Body of pancreas (tissue), 4 donors: ENCODE measurements at regions not wholly inside any gene's neighbourhood (a gene's known extent, or its start where the extent isn't known, plus 50 kb on each side); places are given as distances from the start of the nearest gene placed in this dataset.

Source experiments
- ATAC-seq: fragments of 150-250 bp; one replicate; pipeline ENCODE4 v1.9.1; 2016
- DNase-seq, 4 donors: peaks; one replicate each; pipeline ENCODE4 v3.0.0-alpha.2; 2019
- H3K27ac ChIP-seq, 4 donors: fragments of 200-600 bp; sonication (generic); 1 replicate in 3 of 4; 2 replicates in 1 of 4; pipeline versions ENCODE4 v1.5.1 to v1.6.1; 2016 to 2019; ENCODE audit warnings: mild to moderate bottlenecking in 1 of 4, mixed read lengths in 1 of 4, moderate library complexity in 1 of 4
- H3K27me3 ChIP-seq, 2 donors: fragments of 200-600 bp; sonication (generic); one replicate each; pipeline ENCODE4 v1.6.0; 2016; ENCODE audit warnings: mild to moderate bottlenecking in 1 of 2
- H3K36me3 ChIP-seq, 2 donors: fragments of 200-600 bp; sonication (generic); replicated peaks in 1 of 2; 2 replicates each; pipeline ENCODE4 v1.5.1; 2016; ENCODE audit warnings: low read depth in 2 of 2; ENCODE audit not compliant: insufficient read depth in 1 of 2
- H3K4me1 ChIP-seq: fragments of 200-600 bp; sonication (generic); one replicate; pipeline ENCODE4 v1.6.0; 2016
- H3K4me3 ChIP-seq, 2 donors: fragments of 200-600 bp; sonication (generic); 1 replicate in 1 of 2; 2 replicates in 1 of 2; pipeline ENCODE4 v1.5.1; 2016 to 2019
- H3K9me3 ChIP-seq, 3 donors: fragments of 200-600 bp; sonication (generic); 1 replicate in 2 of 3; 2 replicates in 1 of 3; pipeline ENCODE4 v1.5.1; 2016
- CTCF ChIP-seq, 7 experiments: fragments of 450-650 bp in 4 of 7; fragments of 200-600 bp in 3 of 7; sonication (generic) in 3 of 7; IDR thresholded peaks; one replicate each; pipeline ENCODE4 v1.5.1; 2016 to 2019; ENCODE audit warnings: antibody characterized with exemption in 7 of 7
- POLR2A ChIP-seq, 3 donors: fragments of 450-650 bp; IDR thresholded peaks; one replicate each; pipeline ENCODE4 v1.6.1; 2016; ENCODE audit warnings: antibody characterized with exemption in 3 of 3, mild to moderate bottlenecking in 2 of 3
- WGBS, 2 donors: methylation state at CpG; one replicate each; pipeline ENCODE4 v1.1.5; 2017; 5-methylcytosine and 5-hydroxymethylcytosine counted together
- intact Hi-C: fragments of 100-400 bp; cut with DNase I; formaldehyde crosslinking; loops from one replicate; pipeline ENCODE4 v1.15.1; 2023

DNA sequence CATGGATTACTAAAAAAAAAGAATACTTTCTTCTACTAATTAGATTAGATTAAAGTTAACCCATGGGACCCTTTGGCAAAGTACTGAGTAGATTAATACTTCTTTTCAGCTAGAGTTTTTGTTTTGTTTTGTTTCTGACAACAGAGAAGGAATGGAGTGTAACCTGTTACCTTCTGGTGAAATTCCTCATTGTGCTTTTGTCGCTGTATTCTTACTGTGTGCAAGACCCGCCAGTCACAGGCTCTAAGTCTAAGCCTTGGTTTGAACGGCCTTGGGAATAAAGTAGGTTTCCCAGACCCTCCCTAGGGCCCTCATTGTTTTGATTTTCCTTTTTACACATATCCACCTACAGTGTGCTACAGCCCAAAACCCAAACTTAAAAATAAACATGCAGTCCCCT lies 171.1 kb upstream of the IL12A start:
- no peak overlapping the region for H3K27ac ChIP-seq
- TF ChIP-seq POLR2A (IDR thresholded peaks at IDR 0.05), result no peak
- TF ChIP-seq CTCF (IDR thresholded peaks at IDR 0.05), result no peak
- no peak for ATAC-seq

GRCh38 chr3:159818399-159818798 lies 170.2 kb upstream of the IL12A start:
- H3K27me3 ChIP-seq, result no peaks in the 10 kb centered on the region
- H3K9me3 ChIP-seq, result no peaks in the 10 kb centered on the region
- 33 to 51% methylated on average over 2 to 3 of the region's 3 CpGs for WGBS, 2 donors
- DNase-seq, result no peak
- no peak overlapping the region for H3K4me3 ChIP-seq
- H3K36me3 ChIP-seq, result no peaks in the 10 kb centered on the region
- H3K4me1 ChIP-seq, result no peaks in the 10 kb centered on the region
- TF ChIP-seq POLR2A (IDR thresholded peaks at IDR 0.05) (no peak), CTCF (IDR thresholded peaks at IDR 0.05) (no peak)
- intact Hi-C loops, result no loop called here
- no peak overlapping the region for H3K27ac ChIP-seq
- ATAC-seq, result no peak

More for the DNA sequence above, 171.1 kb upstream of the IL12A start:
- H3K9me3 ChIP-seq, result no peaks in the 10 kb centered on the region
- no peaks in the 10 kb centered on the region for H3K36me3 ChIP-seq
- H3K4me3 ChIP-seq, result no peak overlapping the region
- no peaks in the 10 kb centered on the region for H3K27me3 ChIP-seq
- intact Hi-C loops, result no loop called here
- H3K4me1 ChIP-seq, result no peaks in the 10 kb centered on the region
- DNase-seq, result no peak
- WGBS, 2 donors, result 73 to 78% methylated on average over 3 of the region's 3 CpGs

- ATAC-seq (no peak), DNase-seq (no peak)
- TF ChIP-seq CTCF (IDR thresholded peaks at IDR 0.05) (no peak), POLR2A (IDR thresholded peaks at IDR 0.05) (no peak)
- H3K27ac ChIP-seq, result no peak overlapping the region
- 51% methylated on average over 3 of the region's 3 CpGs for WGBS, 2 donors
- no peak overlapping the region for H3K4me3 ChIP-seq
- intact Hi-C loops, result no loop called here
- no peaks in the 10 kb centered on the region for H3K9me3 ChIP-seq
- no peaks in the 10 kb centered on the region for H3K27me3 ChIP-seq
- H3K4me1 ChIP-seq, result no peaks in the 10 kb centered on the region
- H3K36me3 ChIP-seq, result no peaks in the 10 kb centered on the region
Measured at GRCh38 chr3:159818997-159819500, 169.6 kb upstream of the IL12A start.

DNA sequence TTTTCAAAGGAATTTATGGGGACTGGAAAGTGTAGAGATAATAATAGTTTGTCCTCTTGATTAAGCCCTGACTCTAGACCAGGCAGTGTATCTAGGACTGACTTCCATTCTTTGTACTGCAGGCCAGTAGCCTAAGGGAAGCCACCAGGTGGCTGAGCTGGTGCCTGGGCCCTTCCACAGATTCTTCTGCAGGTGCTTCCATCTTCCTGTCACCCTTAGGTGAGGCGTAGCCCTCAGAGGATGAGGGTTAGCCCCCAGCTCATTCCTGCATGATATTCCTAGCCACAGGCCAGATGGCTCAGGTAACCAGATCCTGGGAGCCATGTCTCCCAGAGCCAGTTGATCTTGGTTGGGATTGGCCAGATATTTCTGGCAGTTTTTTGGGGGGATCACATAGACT lies 169.0 kb upstream of the IL12A start:
- no peaks in the 10 kb centered on the region for H3K9me3 ChIP-seq
- H3K36me3 ChIP-seq, result no peaks in the 10 kb centered on the region
- TF ChIP-seq POLR2A (IDR thresholded peaks at IDR 0.05) (no peak), CTCF (IDR thresholded peaks at IDR 0.05) (no peak)
- no peak overlapping the region for H3K4me3 ChIP-seq
- intact Hi-C loops, result no loop called here
- no peak overlapping the region for H3K27ac ChIP-seq
- no peak for DNase-seq
- 73 to 87% methylated on average over 1 of the region's 1 CpG for WGBS, 2 donors
- no peaks in the 10 kb centered on the region for H3K4me1 ChIP-seq
- ATAC-seq, result no peak
- H3K27me3 ChIP-seq, result no peaks in the 10 kb centered on the region

- Histone ChIP-seq H3K27me3 (no peaks in the 10 kb centered on the region), H3K27ac (no peak overlapping the region), H3K9me3 (no peaks in the 10 kb centered on the region), H3K4me1 (no peaks in the 10 kb centered on the region), H3K4me3 (no peak overlapping the region), H3K36me3 (no peaks in the 10 kb centered on the region)
- WGBS, 2 donors, result 74 to 76% methylated on average over 6 of the region's 6 CpGs
- intact Hi-C loops, result no loop called here
- no peak for TF ChIP-seq POLR2A (IDR thresholded peaks at IDR 0.05)
- TF ChIP-seq CTCF (IDR thresholded peaks at IDR 0.05), result no peak
- DNase-seq (no peak), ATAC-seq (no peak)
Measured at GRCh38 chr3:159821110-159821509, 167.5 kb upstream of the IL12A start.
